ENCODE measurements at regions not wholly inside any gene's neighbourhood (a gene's known extent, or its start where the extent isn't known, plus 50 kb on each side); places are given as distances from the start of the nearest gene placed in this dataset.
"Not testable (repeated sequence)": the region's sequence is repeated elsewhere in the genome, so short reads cannot be mapped to it uniquely, and the experiment has no call there.

- H3K36me3 ChIP-seq (ENCODE audit: insufficient read depth, low read length); H3K27ac ChIP-seq (ENCODE audit: low read depth, low read length); H3K27me3 ChIP-seq (ENCODE audit: control insufficient read depth in 1 of 2, insufficient read depth in 2 of 2, low read length in 2 of 2); H3K9ac ChIP-seq (ENCODE audit: low read length); H3K4me3 ChIP-seq (ENCODE audit: low read depth in 1 of 2, low read length in 2 of 2); H3K4me1 ChIP-seq (ENCODE audit: insufficient read depth, low read length); H3K9me3 ChIP-seq (ENCODE audit: low read length): not testable (repeated sequence)
These were observed 483.6 kb downstream of the EIPR1 start for GRCh38 chr2:2894011-2894410.

- no peaks in the 10 kb centered on the region for H3K9me3 ChIP-seq (ENCODE audit: low read length)
- H3K4me3 ChIP-seq (ENCODE audit: low read depth in 1 of 2, low read length in 2 of 2), result no peak overlapping the region
- H3K36me3 ChIP-seq (ENCODE audit: insufficient read depth, low read length), result no peaks in the 10 kb centered on the region
- no peaks in the 10 kb centered on the region for H3K27me3 ChIP-seq (ENCODE audit: control insufficient read depth in 1 of 2, insufficient read depth in 2 of 2, low read length in 2 of 2)
- no peaks in the 10 kb centered on the region for H3K4me1 ChIP-seq (ENCODE audit: insufficient read depth, low read length)
- no peak overlapping the region for H3K9ac ChIP-seq (ENCODE audit: low read length)
- no peak overlapping the region for H3K27ac ChIP-seq (ENCODE audit: low read depth, low read length)
These were observed 484.7 kb downstream of the EIPR1 start for GRCh38 chr2:2892892-2893291.

- Histone ChIP-seq H3K4me3 (ENCODE audit: low read depth in 1 of 2, low read length in 2 of 2) (no peak overlapping the region), H3K9ac (ENCODE audit: low read length) (no peak overlapping the region), H3K36me3 (ENCODE audit: insufficient read depth, low read length) (no peaks in the 10 kb centered on the region), H3K4me1 (ENCODE audit: insufficient read depth, low read length) (no peaks in the 10 kb centered on the region), H3K9me3 (ENCODE audit: low read length) (no peaks in the 10 kb centered on the region), H3K27ac (ENCODE audit: low read depth, low read length) (no peak overlapping the region), H3K27me3 (ENCODE audit: control insufficient read depth in 1 of 2, insufficient read depth in 2 of 2, low read length in 2 of 2) (no peaks in the 10 kb centered on the region)
These were observed 485.2 kb downstream of the EIPR1 start for GRCh38 chr2:2892378-2892777.

- no peaks in the 10 kb centered on the region for H3K9me3 ChIP-seq (ENCODE audit: low read length)
- no peaks in the 10 kb centered on the region for H3K36me3 ChIP-seq (ENCODE audit: insufficient read depth, low read length)
- H3K4me3 ChIP-seq (ENCODE audit: low read depth in 1 of 2, low read length in 2 of 2), result no peak overlapping the region
- no peak overlapping the region for H3K27ac ChIP-seq (ENCODE audit: low read depth, low read length)
- H3K9ac ChIP-seq (ENCODE audit: low read length), result no peak overlapping the region
- H3K4me1 ChIP-seq (ENCODE audit: insufficient read depth, low read length), result no peaks in the 10 kb centered on the region
- no peaks in the 10 kb centered on the region for H3K27me3 ChIP-seq (ENCODE audit: control insufficient read depth in 1 of 2, insufficient read depth in 2 of 2, low read length in 2 of 2)
These were observed 486.7 kb downstream of the EIPR1 start for GRCh38 chr2:2890901-2891300.

- H3K4me1 ChIP-seq (ENCODE audit: insufficient read depth, low read length), result no peaks in the 10 kb centered on the region
- H3K27me3 ChIP-seq (ENCODE audit: control insufficient read depth in 1 of 2, insufficient read depth in 2 of 2, low read length in 2 of 2), result no peaks in the 10 kb centered on the region
- no peak overlapping the region for H3K9ac ChIP-seq (ENCODE audit: low read length)
- no peaks in the 10 kb centered on the region for H3K9me3 ChIP-seq (ENCODE audit: low read length)
- no peaks in the 10 kb centered on the region for H3K36me3 ChIP-seq (ENCODE audit: insufficient read depth, low read length)
- no peak overlapping the region for H3K4me3 ChIP-seq (ENCODE audit: low read depth in 1 of 2, low read length in 2 of 2)
- H3K27ac ChIP-seq (ENCODE audit: low read depth, low read length), result no peak overlapping the region
These were observed 487.4 kb downstream of the EIPR1 start for GRCh38 chr2:2890246-2890645.

GRCh38 chr2:2889646-2890045 lies 488.0 kb downstream of the EIPR1 start:
- no peak overlapping the region for H3K4me3 ChIP-seq (ENCODE audit: low read depth in 1 of 2, low read length in 2 of 2)
- no peaks in the 10 kb centered on the region for H3K4me1 ChIP-seq (ENCODE audit: insufficient read depth, low read length)
- no peak overlapping the region for H3K9ac ChIP-seq (ENCODE audit: low read length)
- H3K36me3 ChIP-seq (ENCODE audit: insufficient read depth, low read length), result no peaks in the 10 kb centered on the region
- H3K9me3 ChIP-seq (ENCODE audit: low read length), result no peaks in the 10 kb centered on the region
- no peak overlapping the region for H3K27ac ChIP-seq (ENCODE audit: low read depth, low read length)
- no peaks in the 10 kb centered on the region for H3K27me3 ChIP-seq (ENCODE audit: control insufficient read depth in 1 of 2, insufficient read depth in 2 of 2, low read length in 2 of 2)

GRCh38 chr2:2889141-2889540 lies 488.5 kb downstream of the EIPR1 start:
- Histone ChIP-seq H3K9me3 (ENCODE audit: low read length) (no peaks in the 10 kb centered on the region), H3K36me3 (ENCODE audit: insufficient read depth, low read length) (no peaks in the 10 kb centered on the region), H3K9ac (ENCODE audit: low read length) (no peak overlapping the region), H3K27me3 (ENCODE audit: control insufficient read depth in 1 of 2, insufficient read depth in 2 of 2, low read length in 2 of 2) (no peaks in the 10 kb centered on the region), H3K4me3 (ENCODE audit: low read depth in 1 of 2, low read length in 2 of 2) (no peak overlapping the region), H3K4me1 (ENCODE audit: insufficient read depth, low read length) (no peaks in the 10 kb centered on the region), H3K27ac (ENCODE audit: low read depth, low read length) (no peak overlapping the region)

GRCh38 chr2:2887772-2888387 lies 489.7 kb downstream of the EIPR1 start:
- Histone ChIP-seq H3K9ac (ENCODE audit: low read length) (no peak overlapping the region), H3K27ac (ENCODE audit: low read depth, low read length) (no peak overlapping the region), H3K4me1 (ENCODE audit: insufficient read depth, low read length) (no peaks in the 10 kb centered on the region), H3K36me3 (ENCODE audit: insufficient read depth, low read length) (no peaks in the 10 kb centered on the region), H3K4me3 (ENCODE audit: low read depth in 1 of 2, low read length in 2 of 2) (no peak overlapping the region), H3K27me3 (ENCODE audit: control insufficient read depth in 1 of 2, insufficient read depth in 2 of 2, low read length in 2 of 2) (no peaks in the 10 kb centered on the region), H3K9me3 (ENCODE audit: low read length) (peaks cover 6% of the 10 kb centered on the region)

- no peaks in the 10 kb centered on the region for H3K27me3 ChIP-seq (ENCODE audit: control insufficient read depth in 1 of 2, insufficient read depth in 2 of 2, low read length in 2 of 2)
- peaks cover 12% of the 10 kb centered on the region for H3K9me3 ChIP-seq (ENCODE audit: low read length)
- no peak overlapping the region for H3K9ac ChIP-seq (ENCODE audit: low read length)
- no peaks in the 10 kb centered on the region for H3K36me3 ChIP-seq (ENCODE audit: insufficient read depth, low read length)
- H3K27ac ChIP-seq (ENCODE audit: low read depth, low read length), result no peak overlapping the region
- no peak overlapping the region for H3K4me3 ChIP-seq (ENCODE audit: low read depth in 1 of 2, low read length in 2 of 2)
- H3K4me1 ChIP-seq (ENCODE audit: insufficient read depth, low read length), result no peaks in the 10 kb centered on the region
These were observed 490.7 kb downstream of the EIPR1 start for GRCh38 chr2:2886922-2887321.

- Histone ChIP-seq H3K9me3 (ENCODE audit: low read length) (peaks cover 12% of the 10 kb centered on the region), H3K36me3 (ENCODE audit: insufficient read depth, low read length) (no peaks in the 10 kb centered on the region), H3K4me1 (ENCODE audit: insufficient read depth, low read length) (no peaks in the 10 kb centered on the region), H3K4me3 (ENCODE audit: low read depth in 1 of 2, low read length in 2 of 2) (no peak overlapping the region), H3K27me3 (ENCODE audit: control insufficient read depth in 1 of 2, insufficient read depth in 2 of 2, low read length in 2 of 2) (no peaks in the 10 kb centered on the region), H3K9ac (ENCODE audit: low read length) (no peak overlapping the region), H3K27ac (ENCODE audit: low read depth, low read length) (no peak overlapping the region)
These were observed 496.1 kb downstream of the EIPR1 start for GRCh38 chr2:2881499-2881898.

GRCh38 chr2:2880938-2881337 lies 496.7 kb downstream of the EIPR1 start:
- Histone ChIP-seq H3K36me3 (ENCODE audit: insufficient read depth, low read length) (no peaks in the 10 kb centered on the region), H3K9ac (ENCODE audit: low read length) (no peak overlapping the region), H3K4me1 (ENCODE audit: insufficient read depth, low read length) (no peaks in the 10 kb centered on the region), H3K9me3 (ENCODE audit: low read length) (peaks cover 12% of the 10 kb centered on the region), H3K27me3 (ENCODE audit: control insufficient read depth in 1 of 2, insufficient read depth in 2 of 2, low read length in 2 of 2) (no peaks in the 10 kb centered on the region), H3K27ac (ENCODE audit: low read depth, low read length) (no peak overlapping the region), H3K4me3 (ENCODE audit: low read depth in 1 of 2, low read length in 2 of 2) (no peak overlapping the region)

GRCh38 chr2:2879781-2880180 lies 497.8 kb downstream of the EIPR1 start:
- no peak overlapping the region for H3K9ac ChIP-seq (ENCODE audit: low read length)
- H3K9me3 ChIP-seq (ENCODE audit: low read length), result peaks cover 12% of the 10 kb centered on the region
- H3K27me3 ChIP-seq (ENCODE audit: control insufficient read depth in 1 of 2, insufficient read depth in 2 of 2, low read length in 2 of 2), result no peaks in the 10 kb centered on the region
- H3K4me3 ChIP-seq (ENCODE audit: low read depth in 1 of 2, low read length in 2 of 2), result no peak overlapping the region
- H3K4me1 ChIP-seq (ENCODE audit: insufficient read depth, low read length), result no peaks in the 10 kb centered on the region
- no peak overlapping the region for H3K27ac ChIP-seq (ENCODE audit: low read depth, low read length)
- H3K36me3 ChIP-seq (ENCODE audit: insufficient read depth, low read length), result no peaks in the 10 kb centered on the region

All from muscle layer of colon (tissue), 2 donors.